T-helper 2 cell (primary cell): ENCODE measurements at regions not wholly inside any gene's neighbourhood (a gene's known extent, or its start where the extent isn't known, plus 50 kb on each side); places are given as distances from the start of the nearest gene placed in this dataset.

Experiments used
- DNase-seq, 5 experiments: peaks; one replicate each; pipeline versions ENCODE4 v3.0.0 to v3.0.0-alpha.2; 2012 to 2022

DNA sequence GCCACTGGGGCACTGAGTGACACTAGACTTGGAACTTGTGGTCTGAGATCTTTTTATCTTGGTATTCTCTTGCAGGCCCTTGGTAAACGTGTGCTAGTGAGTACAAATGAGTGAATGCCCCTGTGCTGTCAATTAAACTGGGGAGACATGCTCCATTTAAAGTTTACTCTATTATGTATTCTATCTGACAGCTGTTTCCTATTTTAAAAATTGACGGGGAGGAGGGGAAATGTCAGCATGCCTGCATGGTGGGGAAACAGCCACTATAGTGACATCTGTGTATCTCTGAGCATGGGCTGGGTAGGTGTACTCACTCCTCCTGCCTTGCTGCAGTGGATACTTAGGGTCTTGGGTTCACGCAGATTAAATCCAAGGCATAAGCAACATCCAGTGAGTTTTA is 59.0 kb upstream of the IKBKE start:
- no peak for DNase-seq

DNA sequence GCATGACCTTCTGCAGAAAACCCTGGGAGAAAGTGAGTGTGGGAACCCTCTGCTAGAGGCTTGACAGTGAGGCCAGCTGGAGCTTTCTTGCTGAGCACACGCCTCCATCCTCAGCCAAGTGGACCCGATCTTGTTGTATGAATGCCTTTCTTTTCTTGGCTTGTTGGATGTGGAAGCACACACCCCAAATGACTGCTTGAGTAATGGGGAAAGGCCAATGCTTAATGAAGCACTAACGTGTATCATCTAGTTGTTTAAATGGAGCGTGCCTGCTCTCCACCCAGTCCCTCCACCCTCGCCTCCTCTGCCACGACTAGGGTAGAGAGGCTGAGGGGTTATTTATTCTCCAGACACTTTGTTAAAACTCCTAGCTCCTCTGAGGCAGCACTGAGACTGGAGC is 54.3 kb upstream of the IKBKE start:
- no peak for DNase-seq

DNA sequence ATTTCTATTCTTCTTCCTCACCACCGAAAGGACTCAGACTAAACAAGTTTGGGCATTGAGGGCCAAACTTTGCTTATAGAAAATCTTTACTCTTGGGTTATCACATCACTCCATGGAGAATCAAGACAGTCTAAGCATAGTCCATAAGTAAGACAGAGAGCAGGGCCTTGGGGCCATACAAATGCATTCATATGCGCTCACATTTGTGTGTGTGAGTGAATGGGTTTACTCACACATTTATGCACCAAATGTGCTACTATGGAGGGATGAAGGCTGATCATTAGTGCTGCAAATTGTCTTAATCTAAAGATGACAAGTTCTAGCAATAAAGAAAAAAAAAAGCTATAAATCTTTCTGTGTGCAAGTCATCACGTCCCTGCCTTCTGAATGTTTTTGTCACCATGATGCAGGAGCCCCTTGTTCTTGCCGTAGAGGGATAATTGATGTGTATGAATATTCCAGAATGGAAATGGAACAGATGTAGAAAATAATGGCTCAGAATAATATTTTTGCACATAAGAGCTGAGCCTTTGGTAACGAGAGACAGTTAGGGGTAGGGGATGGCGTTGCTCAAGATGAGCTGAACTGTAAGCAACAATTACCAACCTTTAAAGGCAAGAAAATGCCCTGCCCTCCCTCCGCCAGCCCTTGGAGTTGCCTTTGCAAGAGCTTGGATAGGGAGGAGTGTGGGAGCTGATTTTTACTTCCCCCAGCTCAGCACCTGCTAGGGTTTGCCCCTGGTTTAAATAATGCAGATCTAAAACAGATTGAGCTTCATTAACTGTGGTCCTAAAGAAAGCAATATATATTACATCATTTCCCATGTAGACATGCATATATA is 52.3 kb upstream of the IKBKE start:
- no peak for DNase-seq

GRCh38 chr1:206419250-206419649 is 51.0 kb upstream of the IKBKE start:
- no peak for DNase-seq

GRCh38 chr1:206419783-206420182 is 50.5 kb upstream of the IKBKE start:
- DNase-seq, result no peak

DNA sequence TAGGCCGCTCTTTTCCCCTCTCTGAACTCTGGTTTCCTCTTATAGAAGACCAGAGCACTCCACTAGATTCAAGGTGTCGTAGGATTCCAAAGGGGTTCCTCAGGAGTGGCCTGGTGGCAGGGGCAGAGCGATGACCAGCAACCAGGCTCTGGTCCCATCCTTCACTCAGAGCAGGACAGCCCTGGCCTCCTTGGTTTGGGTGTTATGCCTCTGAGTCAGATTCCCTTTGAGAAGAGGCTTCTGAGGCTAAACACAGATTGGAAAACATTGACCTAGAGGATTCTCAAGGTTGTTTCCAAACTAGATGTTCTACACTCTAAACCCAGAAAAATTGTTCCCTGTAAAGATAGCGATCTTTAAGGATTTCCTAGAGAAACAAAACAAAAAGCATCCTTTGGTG is 49.8 kb upstream of the IKBKE start:
- DNase-seq, result no peak
